ENCODE measurements at regions not wholly inside any gene's neighbourhood (a gene's known extent, or its start where the extent isn't known, plus 50 kb on each side); places are given as distances from the start of the nearest gene placed in this dataset.
"Not testable (repeated sequence)": the region's sequence is repeated elsewhere in the genome, so short reads cannot be mapped to it uniquely, and the experiment has no call there.

DNA sequence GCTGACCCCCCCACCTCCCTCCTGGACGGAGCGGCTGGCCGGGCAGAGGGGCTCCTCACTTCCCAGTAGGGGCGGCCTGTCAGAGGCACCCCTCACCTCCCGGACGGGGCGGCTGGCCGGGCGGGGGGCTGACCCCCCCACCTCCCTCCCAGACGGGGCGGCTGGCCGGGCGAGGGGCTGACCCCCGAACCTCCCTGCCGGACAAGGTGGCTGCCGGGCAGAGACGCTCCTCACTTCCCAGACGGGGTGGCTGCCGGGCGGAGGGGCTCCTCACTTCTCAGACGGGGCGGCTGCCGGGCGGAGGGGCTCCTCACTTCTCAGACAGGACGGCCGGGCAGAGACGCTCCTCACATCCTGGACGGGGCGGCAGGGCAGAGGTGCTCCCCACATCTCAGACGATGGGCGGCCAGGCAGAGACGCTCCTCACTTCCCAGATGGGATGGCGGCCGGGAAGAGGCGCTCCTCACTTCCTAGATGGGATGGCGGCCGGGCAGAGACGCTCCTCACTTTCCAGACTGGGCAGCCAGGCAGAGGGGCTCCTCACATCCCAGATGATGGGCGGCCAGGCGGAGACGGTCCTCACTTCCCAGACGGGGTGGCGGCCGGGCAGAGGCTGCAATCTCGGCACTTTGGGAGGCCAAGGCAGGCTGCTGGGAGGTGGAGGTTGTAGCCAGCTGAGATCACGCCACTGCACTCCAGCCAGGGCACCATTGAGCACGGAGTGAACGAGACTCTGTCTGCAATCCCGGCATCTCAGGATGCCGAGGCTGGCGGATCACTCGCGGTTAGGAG, 66.2 kb upstream of the PAPPA2 start:
- not testable (repeated sequence) for DNase-seq

DNA sequence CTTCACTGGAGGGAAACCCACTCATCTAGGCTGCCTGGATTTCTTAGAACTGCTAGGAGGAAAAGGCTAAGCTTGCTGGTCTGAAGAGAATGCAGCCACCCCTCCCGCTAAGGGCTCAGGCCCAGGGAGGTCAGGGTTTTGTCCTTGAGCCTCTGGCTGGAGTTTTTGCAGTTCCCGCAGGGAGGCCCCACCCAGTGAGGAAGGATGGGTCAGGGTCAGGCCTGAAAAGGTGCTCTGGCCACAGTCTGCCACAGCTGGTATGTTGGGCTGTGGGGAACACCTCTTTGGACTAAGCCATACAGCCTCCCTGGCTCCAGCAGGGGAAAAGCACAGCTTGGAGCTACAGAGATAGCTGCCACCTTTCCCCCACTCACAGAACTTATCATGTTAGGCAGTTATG, 71.4 kb upstream of the PAPPA2 start:
- DNase-seq, result no peak

DNA sequence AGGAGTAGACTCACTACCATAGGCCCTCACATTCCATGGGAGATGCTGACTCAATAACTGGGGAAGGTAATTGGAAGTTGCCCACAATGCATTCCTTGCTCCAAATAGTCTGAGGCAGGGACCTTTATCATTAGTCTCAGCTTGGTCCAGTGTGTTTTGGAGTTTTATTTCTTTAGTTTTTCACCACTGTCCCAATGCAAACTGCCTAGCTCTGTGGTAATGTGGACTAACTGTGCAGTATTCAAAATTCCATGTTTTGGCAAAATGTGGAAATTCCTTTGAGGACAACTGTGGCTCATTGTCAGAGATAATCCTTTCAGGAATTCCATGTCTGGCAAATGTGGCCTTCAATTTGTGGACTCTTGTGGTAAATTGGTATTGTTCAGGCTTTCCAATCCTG, 78.1 kb upstream of the PAPPA2 start:
- no peak for DNase-seq

DNA sequence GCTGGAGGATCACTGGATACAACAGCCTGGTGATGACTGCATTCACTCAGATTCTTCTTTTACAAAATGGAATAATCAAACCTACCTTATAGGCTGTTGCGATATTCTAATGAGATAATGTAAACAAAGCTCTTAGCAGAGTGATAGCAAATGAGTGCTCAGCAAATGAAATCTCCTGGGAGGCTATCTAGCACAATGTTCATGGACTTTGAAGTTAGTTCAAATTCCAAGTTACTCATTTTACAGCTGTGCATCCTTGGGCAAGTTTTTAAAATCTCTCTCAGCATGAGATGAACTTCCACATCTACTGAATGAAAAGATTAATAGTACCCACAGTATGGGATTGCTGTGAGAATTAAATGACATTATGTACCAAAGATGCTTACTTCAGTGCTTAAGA, 80.8 kb upstream of the PAPPA2 start:
- no peak for DNase-seq

DNA sequence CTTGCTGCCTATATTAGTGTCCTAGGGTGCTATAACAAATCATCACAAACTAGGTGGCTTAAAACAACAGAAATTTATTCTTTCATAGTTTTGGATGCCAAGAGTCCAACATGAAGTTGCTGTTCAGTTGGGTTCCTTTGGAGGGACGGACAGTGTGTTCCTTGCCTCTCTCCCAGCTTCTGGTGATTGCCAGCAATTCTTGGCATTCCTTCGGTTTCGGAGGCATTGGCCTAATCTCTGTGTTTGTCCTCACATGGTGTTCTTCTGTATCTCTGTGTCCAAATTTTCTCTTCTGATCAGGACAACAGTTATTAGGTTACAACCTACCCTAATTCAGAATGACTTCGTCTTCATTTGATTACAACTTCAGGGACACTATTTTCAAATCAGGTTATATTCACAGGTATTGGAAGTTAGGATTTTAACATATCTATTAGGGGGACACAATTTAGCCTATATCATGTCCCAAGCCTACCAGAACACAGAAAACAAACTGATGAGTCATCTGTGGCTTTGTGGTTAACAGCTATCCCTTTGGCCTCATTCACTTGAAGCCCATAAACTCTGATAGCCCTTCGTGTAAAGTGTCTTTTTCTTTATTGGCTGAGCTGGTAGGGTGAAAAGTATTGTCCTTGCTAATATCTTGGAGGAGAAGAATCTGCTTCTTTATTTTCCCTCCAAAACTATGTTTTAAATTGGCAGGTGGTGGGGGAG, 83.2 kb upstream of the PAPPA2 start:
- DNase-seq, result no peak

DNA sequence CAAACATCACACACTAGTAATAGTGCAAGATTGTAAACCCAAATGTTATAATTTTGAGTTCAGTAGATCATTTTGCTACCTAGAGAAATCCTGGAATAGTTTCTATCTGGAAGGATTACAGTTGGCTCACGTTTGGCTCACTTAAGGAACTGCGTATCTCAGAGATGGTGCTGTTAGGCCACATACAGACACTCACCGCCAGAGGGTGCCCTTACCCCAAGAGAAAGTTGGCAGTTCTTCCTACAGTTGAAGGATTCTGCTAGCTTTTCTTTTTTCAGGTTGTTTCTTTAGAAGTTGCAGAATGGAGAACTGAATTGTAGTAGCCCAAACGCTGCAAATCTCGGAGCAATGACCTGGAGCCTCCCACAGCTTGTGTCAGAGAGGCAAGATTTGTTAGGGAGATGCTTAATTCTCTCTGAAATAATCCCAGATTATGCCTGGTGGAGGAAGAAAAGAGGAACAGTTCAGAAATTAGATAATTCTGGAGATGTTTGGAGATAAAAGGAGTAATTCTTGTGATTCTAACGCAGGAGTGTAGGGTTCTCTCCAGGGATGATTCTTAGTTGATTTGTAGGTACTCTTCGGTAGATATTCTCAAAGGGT, 87.9 kb upstream of the PAPPA2 start:
- DNase-seq, result peak; percentile 33

DNA sequence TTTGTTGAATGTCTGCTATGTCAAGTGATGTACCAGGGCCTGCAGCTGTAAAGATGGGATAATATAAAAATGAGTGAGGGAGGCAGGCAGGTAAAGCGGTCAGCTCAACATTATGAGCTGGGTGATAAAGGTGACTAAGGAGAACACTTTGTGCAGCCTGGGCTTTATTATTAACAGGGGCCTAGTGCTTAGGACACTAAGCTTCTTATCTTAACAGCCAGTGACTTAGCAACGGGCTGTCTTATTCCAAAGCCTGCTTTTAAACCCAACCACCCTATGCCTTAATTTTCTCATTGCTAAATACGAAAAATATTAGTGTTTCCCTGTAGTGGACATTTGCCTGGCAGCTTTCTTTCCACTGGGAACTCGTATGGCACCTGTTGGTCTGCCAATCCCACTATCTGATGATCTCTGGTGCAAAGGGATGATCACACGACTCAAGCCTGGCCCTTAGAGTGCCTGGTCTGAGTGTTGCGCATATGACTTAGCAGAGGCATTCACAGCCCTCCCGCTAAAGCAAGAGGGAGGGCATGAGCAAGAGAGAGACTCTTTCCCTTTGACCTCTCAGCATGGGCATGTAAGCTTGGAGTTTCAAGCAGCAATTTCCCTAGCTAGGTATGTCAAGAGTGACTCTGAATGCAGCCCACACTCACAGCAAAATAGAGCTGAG, 98.6 kb upstream of the PAPPA2 start:
- DNase-seq, result no peak

DNA sequence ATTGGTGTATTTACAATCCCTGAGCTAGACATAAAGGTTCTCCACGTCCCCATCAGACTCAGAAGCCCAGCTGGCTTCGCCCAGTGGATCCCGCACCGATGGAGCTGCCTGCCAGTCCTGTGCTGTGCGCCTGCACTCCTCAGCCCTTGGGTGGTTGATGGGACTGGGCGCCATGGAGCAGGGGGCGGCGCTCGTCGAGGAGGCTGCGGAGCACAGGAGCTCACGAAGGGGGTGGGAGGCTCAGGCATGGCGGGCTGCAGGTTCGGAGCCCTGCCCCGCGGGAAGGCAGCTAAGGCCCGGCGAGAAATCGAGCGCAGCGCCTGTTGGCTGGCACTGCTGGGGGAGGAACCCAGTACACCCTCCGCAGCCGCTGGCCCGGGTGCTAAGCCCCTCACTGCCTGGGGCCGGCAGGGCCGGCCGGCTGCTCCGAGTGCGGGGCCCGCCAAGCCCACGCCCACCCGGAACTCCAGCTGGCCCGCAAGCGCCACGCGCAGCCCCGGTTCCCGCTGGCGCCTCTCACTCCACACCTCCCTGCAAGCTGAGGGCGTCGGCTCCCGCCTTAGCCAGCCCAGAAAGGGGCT, 113.8 kb upstream of the PAPPA2 start:
- DNase-seq, result not testable (repeated sequence)

DNA sequence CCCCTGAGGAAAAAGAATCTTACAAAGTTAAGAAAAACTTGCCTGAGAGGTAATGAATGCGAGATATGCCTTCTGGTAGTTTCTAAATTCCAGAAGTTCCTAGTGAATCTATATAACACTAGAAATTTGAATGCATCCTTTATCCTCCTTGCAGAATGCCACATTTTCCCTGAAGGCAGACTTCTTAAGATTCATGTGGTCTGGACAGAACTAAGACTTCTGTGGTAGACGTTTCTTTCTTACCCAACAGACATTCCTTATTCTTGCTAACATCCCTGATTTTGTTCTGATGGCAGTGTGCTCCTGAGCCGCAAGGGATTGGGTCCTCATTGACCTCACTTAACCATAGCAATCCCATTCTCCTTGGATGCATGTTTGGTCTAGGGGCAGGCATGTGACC, 121.3 kb upstream of the PAPPA2 start:
- no peak for DNase-seq

DNA sequence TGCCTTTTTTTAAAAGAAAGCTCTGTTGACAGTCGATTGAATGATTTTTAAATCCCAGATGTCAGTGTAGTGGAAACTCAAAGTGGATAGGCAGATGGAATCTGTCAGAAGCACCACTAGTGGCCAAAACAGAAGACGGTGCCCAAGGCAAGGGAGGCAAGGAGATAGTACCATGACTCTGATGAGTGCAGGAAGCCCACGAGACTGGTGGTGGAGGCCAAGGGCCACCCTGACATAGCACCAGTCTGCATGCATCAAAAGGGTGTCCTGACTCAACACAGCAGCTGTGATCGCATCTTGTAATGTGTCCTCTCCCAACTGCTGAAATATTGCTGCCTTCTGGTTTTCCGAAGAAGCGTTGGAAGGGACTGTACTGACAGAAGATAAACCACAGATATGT, 124.1 kb upstream of the PAPPA2 start:
- no peak for DNase-seq

DNA sequence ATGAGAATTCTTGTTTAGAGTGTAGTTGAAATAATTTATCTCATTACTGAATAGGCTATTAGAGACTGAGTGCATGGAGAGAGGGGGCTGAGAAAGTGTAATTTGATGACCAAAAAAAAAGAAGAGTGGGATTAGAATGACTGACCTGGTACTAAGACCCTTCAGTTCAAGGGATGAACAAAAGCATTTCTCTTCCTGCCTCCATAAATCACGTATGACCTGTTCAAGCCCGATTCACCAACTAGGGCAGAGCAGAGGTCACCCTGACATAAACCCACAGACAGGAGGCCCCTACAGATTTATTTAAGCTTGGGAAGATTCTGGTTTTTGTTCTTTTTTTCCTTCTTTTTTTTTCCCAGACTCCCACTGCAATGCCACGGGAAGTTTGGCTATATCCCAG, 123.7 kb upstream of the COP1 start:
- no peak for DNase-seq

DNA sequence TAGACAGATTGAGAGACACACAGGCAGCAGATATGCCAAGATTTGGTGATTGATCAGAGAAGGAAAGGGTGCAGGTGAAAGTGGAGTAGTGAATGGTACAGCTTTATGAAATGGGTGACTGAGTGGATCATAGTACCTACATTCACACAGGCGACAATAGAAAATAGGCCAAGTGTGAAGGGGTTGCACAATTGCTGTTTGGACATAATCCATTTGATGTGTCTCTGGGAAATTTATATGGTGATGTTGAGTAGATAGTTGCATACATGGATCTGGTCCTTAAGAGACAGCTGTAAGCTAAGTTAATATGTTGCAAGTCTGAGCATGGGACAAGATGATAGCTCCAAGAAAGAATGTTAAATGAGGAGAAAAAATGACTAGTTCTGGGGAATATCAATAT, 118.6 kb upstream of the COP1 start:
- DNase-seq, result no peak

DNA sequence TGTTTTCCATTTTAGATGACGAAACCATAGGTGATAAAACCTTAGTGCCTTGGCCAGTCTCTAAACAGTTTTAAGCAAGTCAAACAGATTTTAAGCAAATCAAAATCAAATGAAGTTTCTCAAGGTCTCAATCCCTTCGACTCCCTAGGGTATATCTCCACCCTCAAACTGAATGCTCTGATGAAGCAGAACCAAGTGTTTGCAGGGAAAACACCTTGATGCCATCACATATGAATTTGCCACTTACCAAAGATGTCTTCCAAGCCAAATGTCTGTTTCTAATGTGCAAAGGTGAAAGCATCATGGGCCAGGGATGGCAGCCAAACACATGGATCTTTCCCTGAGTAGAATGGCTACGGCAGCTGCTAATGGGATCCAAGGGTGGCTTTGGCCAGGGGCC, 116.4 kb upstream of the COP1 start:
- DNase-seq, result no peak

DNA sequence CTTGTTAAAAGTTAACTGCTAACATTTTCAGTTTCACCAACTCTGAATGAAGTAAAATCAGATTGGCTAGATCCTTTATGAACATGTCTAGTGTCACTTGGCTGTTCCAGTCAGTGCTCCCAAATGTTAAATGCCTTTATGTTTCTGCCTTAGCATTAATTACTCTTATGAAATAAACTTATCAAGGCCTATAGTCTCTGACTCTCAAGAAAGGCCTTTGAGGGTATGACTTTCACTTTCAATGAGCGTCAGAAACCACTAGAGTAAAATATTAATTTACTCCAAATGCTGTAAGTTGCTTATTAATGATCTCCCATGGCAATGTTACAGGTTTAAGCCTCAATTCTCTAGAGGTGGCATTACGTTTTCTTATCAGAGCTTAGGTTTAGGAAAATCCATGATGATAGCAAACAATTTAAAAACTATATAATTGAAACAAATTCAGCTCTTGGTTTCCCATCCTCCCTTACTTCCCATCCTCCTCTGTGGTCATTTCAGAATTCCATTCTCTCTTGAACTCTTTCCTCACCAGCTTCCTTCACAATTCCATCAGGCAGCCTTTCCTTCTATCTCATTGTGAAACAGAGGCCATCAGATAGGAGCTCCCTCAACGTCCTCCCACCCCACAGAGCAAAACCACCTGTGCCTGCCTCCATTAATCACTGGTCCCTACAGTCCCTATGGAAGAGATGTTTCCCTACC, 108.6 kb upstream of the COP1 start:
- DNase-seq, result no peak

DNA sequence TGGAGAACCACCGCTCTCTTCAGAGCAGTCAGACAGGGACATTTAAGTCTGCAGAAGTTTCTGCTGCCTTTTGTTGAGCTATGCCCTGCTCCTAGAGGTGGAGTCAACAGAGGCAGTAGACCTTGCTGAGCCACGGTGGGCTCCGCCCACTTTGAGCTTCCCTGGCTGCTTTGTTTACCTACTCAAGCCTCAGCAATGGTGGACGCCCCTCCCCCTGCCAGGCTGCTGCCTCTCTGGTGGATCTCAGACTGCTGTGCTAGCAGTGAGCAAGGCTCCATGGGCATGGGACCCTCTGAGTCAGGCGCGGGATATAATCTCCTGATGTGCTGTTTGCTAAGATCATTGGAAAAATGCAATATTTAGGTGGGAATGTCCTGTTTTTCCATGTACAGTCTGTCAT, 89.5 kb upstream of the COP1 start:
- DNase-seq, result not testable (repeated sequence)

DNA sequence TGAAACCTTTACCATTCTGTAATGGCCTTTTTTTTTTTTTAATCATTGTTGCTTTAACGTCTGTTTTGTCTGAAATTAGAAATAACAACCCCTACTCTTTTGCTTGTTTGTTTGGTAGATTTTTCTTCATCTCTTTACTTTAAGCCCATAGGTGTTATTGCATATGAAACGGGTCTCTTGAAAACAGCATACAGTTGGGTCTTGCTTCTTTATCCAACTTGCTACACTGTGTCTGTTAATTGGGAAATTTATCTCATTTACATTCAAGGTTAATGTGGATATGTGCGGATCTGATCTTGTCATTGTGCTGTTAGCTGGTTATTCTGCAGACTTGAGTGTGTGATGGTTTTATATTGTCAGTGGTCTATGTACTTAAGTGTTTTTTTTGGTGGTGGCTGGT, 78.9 kb upstream of the COP1 start:
- DNase-seq, result no peak

DNA sequence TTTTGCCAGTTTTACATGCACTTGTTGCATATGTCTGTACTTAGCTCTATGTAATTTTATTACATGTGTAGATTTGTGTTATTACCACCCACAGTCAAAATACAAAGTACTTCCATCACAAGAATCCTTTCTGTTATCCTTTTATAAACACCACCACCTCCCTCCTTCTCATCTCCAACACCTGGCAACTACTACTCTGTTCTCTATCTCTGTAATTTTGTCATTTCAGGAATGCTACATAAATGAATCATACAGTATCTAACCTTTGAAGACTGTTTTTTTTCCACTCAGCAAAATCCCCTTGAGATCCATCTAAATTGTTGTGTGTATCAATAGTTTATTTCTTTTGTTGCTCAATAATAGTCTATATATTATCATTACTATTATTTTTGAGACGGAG, 64.5 kb upstream of the COP1 start:
- DNase-seq, result no peak
